Loucy (cell line): ENCODE measurements at regions not wholly inside any gene's neighbourhood (a gene's known extent, or its start where the extent isn't known, plus 50 kb on each side); places are given as distances from the start of the nearest gene placed in this dataset.

Source experiments
- H2AFZ ChIP-seq: fragments of 200-600 bp; sonication (generic); 2 replicates; pipeline ENCODE4 v1.6.0; 2016; ENCODE audit warnings: antibody characterized with exemption, mild to moderate bottlenecking, low read length, moderate library complexity
- H3F3A ChIP-seq: fragments of 200-600 bp; 2 replicates; pipeline ENCODE4 v1.6.0; 2016; ENCODE audit warnings: antibody characterized with exemption, low read depth, mild to moderate bottlenecking
- H3K27me3 ChIP-seq: fragments of 200-600 bp; sonication (generic); 2 replicates; pipeline ENCODE4 v1.6.1; 2014; ENCODE audit warnings: low read length, mild to moderate bottlenecking; ENCODE audit not compliant: insufficient read depth, poor library complexity, severe bottlenecking
- H3K36me3 ChIP-seq: fragments of 200-600 bp; sonication (generic); 2 replicates; pipeline ENCODE4 v1.6.1; 2016; ENCODE audit warnings: low read length; ENCODE audit not compliant: insufficient read depth
- H3K4me1 ChIP-seq: fragments of 200-600 bp; sonication (generic); 2 replicates; pipeline ENCODE4 v1.5.1; 2014; ENCODE audit warnings: low read length, mild to moderate bottlenecking; ENCODE audit not compliant: insufficient read depth, poor library complexity, severe bottlenecking
- H3K4me2 ChIP-seq: fragments of 200-600 bp; sonication (generic); 2 replicates; pipeline ENCODE4 v1.6.0; 2014; ENCODE audit warnings: antibody characterized with exemption, low read length, low read depth, mild to moderate bottlenecking; ENCODE audit not compliant: poor library complexity, severe bottlenecking
- H3K4me3 ChIP-seq: fragments of 200-600 bp; sonication (generic); 2 replicates; pipeline ENCODE4 v1.5.1; 2014; ENCODE audit warnings: low read length, mild to moderate bottlenecking, mixed read lengths; ENCODE audit not compliant: poor library complexity, severe bottlenecking
- H3K79me2 ChIP-seq: fragments of 200-600 bp; sonication (generic); 2 replicates; pipeline ENCODE4 v1.6.1; 2014; ENCODE audit warnings: low read length; ENCODE audit not compliant: insufficient read depth
- H3K9ac ChIP-seq: fragments of 200-600 bp; sonication (generic); 2 replicates; pipeline ENCODE4 v1.6.0; 2014; ENCODE audit warnings: mild to moderate bottlenecking, low read depth, low read length, moderate library complexity; ENCODE audit not compliant: poor library complexity, severe bottlenecking
- H3K9me2 ChIP-seq: fragments of 200-600 bp; sonication (generic); replicated peaks from 2 replicates; pipeline ENCODE4 v1.6.1; 2016; ENCODE audit warnings: low read depth, low read length, mixed read lengths
- H3K9me3 ChIP-seq: fragments of 200-600 bp; sonication (generic); 2 replicates; pipeline ENCODE4 v1.6.1; 2014; ENCODE audit warnings: mild to moderate bottlenecking, antibody characterized with exemption, low read length, low read depth; ENCODE audit not compliant: insufficient read depth
- H4K20me1 ChIP-seq: fragments of 200-600 bp; sonication (generic); 2 replicates; pipeline ENCODE4 v1.6.0; 2014; ENCODE audit warnings: antibody characterized with exemption, low read length, mild to moderate bottlenecking; ENCODE audit not compliant: insufficient read depth, poor library complexity, severe bottlenecking
- EZH2phosphoT487 ChIP-seq: fragments of 200-600 bp; IDR thresholded peaks from 2 replicates; pipeline ENCODE4 v1.6.1; 2018; ENCODE audit warnings: antibody characterized with exemption, mild to moderate bottlenecking, moderate library complexity, borderline replicate concordance
- TF ChIP-seq, protein P1 (sequence below): fragments of 200-600 bp; sonication (generic); conservative IDR thresholded peaks from 2 replicates; pipeline ENCODE4 v1.5.1; 2014; ENCODE audit warnings: mild to moderate bottlenecking, antibody characterized with exemption, low read length

- no peaks in the 10 kb centered on the region for H3K79me2 ChIP-seq
- H3K27me3 ChIP-seq = no peaks in the 10 kb centered on the region
- no peak overlapping the region for H3K4me3 ChIP-seq
- TF ChIP-seq, protein P1, sequence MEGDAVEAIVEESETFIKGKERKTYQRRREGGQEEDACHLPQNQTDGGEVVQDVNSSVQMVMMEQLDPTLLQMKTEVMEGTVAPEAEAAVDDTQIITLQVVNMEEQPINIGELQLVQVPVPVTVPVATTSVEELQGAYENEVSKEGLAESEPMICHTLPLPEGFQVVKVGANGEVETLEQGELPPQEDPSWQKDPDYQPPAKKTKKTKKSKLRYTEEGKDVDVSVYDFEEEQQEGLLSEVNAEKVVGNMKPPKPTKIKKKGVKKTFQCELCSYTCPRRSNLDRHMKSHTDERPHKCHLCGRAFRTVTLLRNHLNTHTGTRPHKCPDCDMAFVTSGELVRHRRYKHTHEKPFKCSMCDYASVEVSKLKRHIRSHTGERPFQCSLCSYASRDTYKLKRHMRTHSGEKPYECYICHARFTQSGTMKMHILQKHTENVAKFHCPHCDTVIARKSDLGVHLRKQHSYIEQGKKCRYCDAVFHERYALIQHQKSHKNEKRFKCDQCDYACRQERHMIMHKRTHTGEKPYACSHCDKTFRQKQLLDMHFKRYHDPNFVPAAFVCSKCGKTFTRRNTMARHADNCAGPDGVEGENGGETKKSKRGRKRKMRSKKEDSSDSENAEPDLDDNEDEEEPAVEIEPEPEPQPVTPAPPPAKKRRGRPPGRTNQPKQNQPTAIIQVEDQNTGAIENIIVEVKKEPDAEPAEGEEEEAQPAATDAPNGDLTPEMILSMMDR = no peak
- no peak for TF ChIP-seq EZH2phosphoT487
- no peaks in the 10 kb centered on the region for H3K4me1 ChIP-seq
- no peak overlapping the region for H3K4me2 ChIP-seq
- no peak overlapping the region for H3K9ac ChIP-seq
- H3K36me3 ChIP-seq = no peaks in the 10 kb centered on the region
- no peaks in the 10 kb centered on the region for H3F3A ChIP-seq
- no peaks in the 10 kb centered on the region for H3K9me3 ChIP-seq
- no peaks in the 10 kb centered on the region; the same call in 1 of the 2 replicates for H3K9me2 ChIP-seq
- no peaks in the 10 kb centered on the region for H4K20me1 ChIP-seq
- no peak overlapping the region for H2AFZ ChIP-seq
These were observed 81.2 kb downstream of the CXXC4 start for GRCh38 chr4:104413487-104413886.

- H3K79me2 ChIP-seq = no peaks in the 10 kb centered on the region
- H3F3A ChIP-seq = no peaks in the 10 kb centered on the region
- H3K4me2 ChIP-seq = no peak overlapping the region
- H3K9me2 ChIP-seq = no peaks in the 10 kb centered on the region; the same call in 1 of the 2 replicates
- no peaks in the 10 kb centered on the region for H3K9me3 ChIP-seq
- no peak overlapping the region for H3K4me3 ChIP-seq
- TF ChIP-seq EZH2phosphoT487 = no peak
- no peak overlapping the region for H3K9ac ChIP-seq
- no peaks in the 10 kb centered on the region for H4K20me1 ChIP-seq
- no peaks in the 10 kb centered on the region for H3K36me3 ChIP-seq
- H3K27me3 ChIP-seq = no peaks in the 10 kb centered on the region
- H3K4me1 ChIP-seq = no peaks in the 10 kb centered on the region
- no peak overlapping the region for H2AFZ ChIP-seq
These were observed 82.3 kb downstream of the CXXC4 start for GRCh38 chr4:104412344-104412743.

GRCh38 chr4:104411502-104411901 is 83.2 kb downstream of the CXXC4 start:
- no peaks in the 10 kb centered on the region for H3K4me1 ChIP-seq
- no peak overlapping the region for H3K9ac ChIP-seq
- H4K20me1 ChIP-seq = no peaks in the 10 kb centered on the region
- H3K9me2 ChIP-seq = no peaks in the 10 kb centered on the region; the same call in 1 of the 2 replicates
- H3K4me2 ChIP-seq = no peak overlapping the region
- TF ChIP-seq, protein P1 = no peak
- TF ChIP-seq EZH2phosphoT487 = no peak
- H2AFZ ChIP-seq = no peak overlapping the region
- H3K36me3 ChIP-seq = no peaks in the 10 kb centered on the region
- H3K9me3 ChIP-seq = no peaks in the 10 kb centered on the region
- no peaks in the 10 kb centered on the region for H3F3A ChIP-seq
- no peak overlapping the region for H3K4me3 ChIP-seq
- no peaks in the 10 kb centered on the region for H3K79me2 ChIP-seq
- H3K27me3 ChIP-seq = no peaks in the 10 kb centered on the region

- TF ChIP-seq EZH2phosphoT487 = no peak
- TF ChIP-seq, protein P1 = no peak
- no peak overlapping the region for H3K9ac ChIP-seq
- H3K79me2 ChIP-seq = no peaks in the 10 kb centered on the region
- H3F3A ChIP-seq = no peaks in the 10 kb centered on the region
- H3K4me3 ChIP-seq = no peak overlapping the region
- H3K9me2 ChIP-seq = no peaks in the 10 kb centered on the region
- H3K9me3 ChIP-seq = no peaks in the 10 kb centered on the region
- no peaks in the 10 kb centered on the region for H3K36me3 ChIP-seq
- H2AFZ ChIP-seq = no peak overlapping the region
- no peaks in the 10 kb centered on the region for H3K4me1 ChIP-seq
- no peak overlapping the region for H3K4me2 ChIP-seq
- H4K20me1 ChIP-seq = no peaks in the 10 kb centered on the region
- no peaks in the 10 kb centered on the region for H3K27me3 ChIP-seq
These were observed 85.8 kb downstream of the CXXC4 start for GRCh38 chr4:104408878-104409277.
